Erythroblast (primary cell): ENCODE measurements at regions not wholly inside any gene's neighbourhood (a gene's known extent, or its start where the extent isn't known, plus 50 kb on each side); places are given as distances from the start of the nearest gene placed in this dataset.

Experiments used
- GATA1 ChIP-seq: IDR thresholded peaks from 2 replicates; pipeline ENCODE4 v1.6.1; 2011; ENCODE audit warnings: low read depth, mild to moderate bottlenecking, control low read depth, low read length, moderate library complexity
- POLR2A ChIP-seq: IDR thresholded peaks from 2 replicates; pipeline ENCODE4 v1.6.1; 2011; ENCODE audit warnings: mild to moderate bottlenecking, low read length

- TF ChIP-seq POLR2A (no peak), GATA1 (no peak)
Measured at GRCh38 chr2:150907466-150907865, 354.2 kb downstream of the RBM43 start.
